GM23338 (cell line): ENCODE measurements at regions not wholly inside any gene's neighbourhood (a gene's known extent, or its start where the extent isn't known, plus 50 kb on each side); places are given as distances from the start of the nearest gene placed in this dataset.

Experiments used
- CREB1 ChIP-seq: fragments of 250-450 bp; sonication (Bioruptor Pico); IDR thresholded peaks from 2 replicates; pipeline ENCODE4 v1.5.0; 2020; ENCODE audit warnings: low read depth, mild to moderate bottlenecking, moderate library complexity
- CTCF ChIP-seq, 2 experiments: fragments of 200-600 bp in 1 of 2; sonication (generic) in 1 of 2; conservative IDR thresholded peaks; 2 replicates each; pipeline versions ENCODE4 v1.5.1 to v1.6.1; 2016 to 2017; ENCODE audit warnings: antibody characterized with exemption in 2 of 2, low read depth in 2 of 2, mild to moderate bottlenecking in 2 of 2, moderate library complexity in 1 of 2
- ETS1 ChIP-seq: IDR thresholded peaks from 2 replicates; pipeline ENCODE4 v1.6.1; 2016; ENCODE audit warnings: antibody characterized with exemption
- EZH2 ChIP-seq: fragments of 200-600 bp; sonication (generic); IDR thresholded peaks from one replicate; pipeline ENCODE4 v1.8.0; 2017; ENCODE audit warnings: antibody characterized with exemption, mild to moderate bottlenecking, low read depth; ENCODE audit not compliant: unreplicated experiment
- EZH2phosphoT487 ChIP-seq: fragments of 200-600 bp; sonication (generic); IDR thresholded peaks from one replicate; pipeline ENCODE4 v1.8.1; 2018; ENCODE audit warnings: antibody characterized with exemption; ENCODE audit not compliant: unreplicated experiment
- JUNB ChIP-seq: IDR thresholded peaks from one replicate; pipeline ENCODE4 v1.6.1; 2016; ENCODE audit warnings: antibody characterized with exemption; ENCODE audit not compliant: unreplicated experiment
- POLR2AphosphoS5 ChIP-seq: IDR thresholded peaks from 2 replicates; pipeline ENCODE4 v1.6.1; 2016; ENCODE audit warnings: antibody characterized with exemption, low read depth
- ZNF114 ChIP-seq: fragments of 250-450 bp; sonication (Bioruptor Pico); IDR thresholded peaks from 2 replicates; pipeline ENCODE4 v1.5.0; 2020; ENCODE audit warnings: mild to moderate bottlenecking, moderate library complexity
- ZNF331 ChIP-seq: fragments of 250-450 bp; sonication (Bioruptor Pico); IDR thresholded peaks from 2 replicates; pipeline ENCODE4 v1.5.0; 2020; ENCODE audit warnings: low read depth, mild to moderate bottlenecking, moderate library complexity
- TF ChIP-seq, protein P1 (sequence below): IDR thresholded peaks from one replicate; pipeline ENCODE4 v1.6.1; 2018; ENCODE audit warnings: antibody characterized with exemption; ENCODE audit not compliant: unreplicated experiment

- TF ChIP-seq POLR2AphosphoS5 (no peak), ZNF331 (CRISPR knock-in tag) (no peak), CTCF (conservative IDR thresholded peaks at IDR 0.05; ENCODE audit: low read depth in 2 of 2) (no peak), EZH2 (no peak), ETS1 (no peak), CREB1 (no peak), ZNF114 (CRISPR knock-in tag) (no peak), EZH2phosphoT487 (no peak), JUNB (no peak)
- TF ChIP-seq, protein P1, sequence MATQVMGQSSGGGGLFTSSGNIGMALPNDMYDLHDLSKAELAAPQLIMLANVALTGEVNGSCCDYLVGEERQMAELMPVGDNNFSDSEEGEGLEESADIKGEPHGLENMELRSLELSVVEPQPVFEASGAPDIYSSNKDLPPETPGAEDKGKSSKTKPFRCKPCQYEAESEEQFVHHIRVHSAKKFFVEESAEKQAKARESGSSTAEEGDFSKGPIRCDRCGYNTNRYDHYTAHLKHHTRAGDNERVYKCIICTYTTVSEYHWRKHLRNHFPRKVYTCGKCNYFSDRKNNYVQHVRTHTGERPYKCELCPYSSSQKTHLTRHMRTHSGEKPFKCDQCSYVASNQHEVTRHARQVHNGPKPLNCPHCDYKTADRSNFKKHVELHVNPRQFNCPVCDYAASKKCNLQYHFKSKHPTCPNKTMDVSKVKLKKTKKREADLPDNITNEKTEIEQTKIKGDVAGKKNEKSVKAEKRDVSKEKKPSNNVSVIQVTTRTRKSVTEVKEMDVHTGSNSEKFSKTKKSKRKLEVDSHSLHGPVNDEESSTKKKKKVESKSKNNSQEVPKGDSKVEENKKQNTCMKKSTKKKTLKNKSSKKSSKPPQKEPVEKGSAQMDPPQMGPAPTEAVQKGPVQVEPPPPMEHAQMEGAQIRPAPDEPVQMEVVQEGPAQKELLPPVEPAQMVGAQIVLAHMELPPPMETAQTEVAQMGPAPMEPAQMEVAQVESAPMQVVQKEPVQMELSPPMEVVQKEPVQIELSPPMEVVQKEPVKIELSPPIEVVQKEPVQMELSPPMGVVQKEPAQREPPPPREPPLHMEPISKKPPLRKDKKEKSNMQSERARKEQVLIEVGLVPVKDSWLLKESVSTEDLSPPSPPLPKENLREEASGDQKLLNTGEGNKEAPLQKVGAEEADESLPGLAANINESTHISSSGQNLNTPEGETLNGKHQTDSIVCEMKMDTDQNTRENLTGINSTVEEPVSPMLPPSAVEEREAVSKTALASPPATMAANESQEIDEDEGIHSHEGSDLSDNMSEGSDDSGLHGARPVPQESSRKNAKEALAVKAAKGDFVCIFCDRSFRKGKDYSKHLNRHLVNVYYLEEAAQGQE = no peak
Observed at GRCh38 chr10:3661271-3661670, 123.7 kb downstream of the KLF6 start.
